HCT116 (cell line): ENCODE measurements at regions not wholly inside any gene's neighbourhood (a gene's known extent, or its start where the extent isn't known, plus 50 kb on each side); places are given as distances from the start of the nearest gene placed in this dataset.

ENCODE experiments used
- ATAC-seq: fragments of 200-7000 bp; cut with Tn5 transposase; 2 replicates; pipeline ENCODE4 v1.9.1; 2020; ENCODE audit warnings: mild to moderate bottlenecking, moderate library complexity
- BruUV-seq: library from RNA; stranded (reverse); fragments of 400-500 nt; replicated peaks from 2 replicates; lab custom pipeline; 2021; lab: Mats Ljungman, UMichigan
- CTCF ChIA-PET: fragments of 300-600 bp; sonication (Branson Sonifier 250); formaldehyde crosslinking; loops from one replicate; lab custom pipeline; 2021; ENCODE audit warnings: antibody characterized with exemption; lab: Charles Lee
- POLR2A ChIA-PET: fragments of 300-600, 350-600 bp; sonication (Branson Sonifier 250); formaldehyde crosslinking; loops from one replicate; lab custom pipeline; 2021; ENCODE audit warnings: antibody characterized with exemption; lab: Charles Lee
- RAD21 ChIA-PET, 2 experiments: fragments of 300-600 bp; sonication (Branson Sonifier 250); formaldehyde crosslinking; loops; one replicate each; lab custom pipeline; 2023; ENCODE audit warnings: low total read pairs in 2 of 2; ENCODE audit not compliant: uncharacterized antibody in 2 of 2, unreplicated experiment in 2 of 2, low non-redundant PET in 1 of 2; lab: Charles Lee
- DNase-seq: peaks from one replicate; pipeline ENCODE4 v3.0.0-alpha.2; 2010; ENCODE audit warnings: low read depth, low spot score
- H2AFZ ChIP-seq: fragments of 200-600 bp; shearing (Covaris generic), sonication (generic); 2 replicates; pipeline ENCODE4 v1.6.1; 2017; ENCODE audit warnings: low read depth, mixed run types, mixed read lengths, antibody characterized with exemption, low read length; ENCODE audit not compliant: poor library complexity, severe bottlenecking
- H3K27ac ChIP-seq: 2 replicates; pipeline ENCODE4 v1.5.1; 2012; ENCODE audit warnings: low read depth, low read length
- H3K27me3 ChIP-seq: fragments of 200-600 bp; sonication (generic); 2 replicates; pipeline ENCODE4 v1.6.1; 2016; ENCODE audit warnings: mixed run types, low read length, mixed read lengths; ENCODE audit not compliant: insufficient read depth
- H3K36me3 ChIP-seq, 2 experiments: fragments of 200-500 bp in 1 of 2; fragments of 200-600 bp in 1 of 2; sonication (Bioruptor generic) in 1 of 2; sonication (generic) in 1 of 2; 2 replicates each; pipeline versions ENCODE4 v1.5.1 to v1.6.1; 2014 to 2016; ENCODE audit warnings: low read length in 2 of 2, inconsistent platforms in 1 of 2, mixed read lengths in 1 of 2, mixed run types in 1 of 2; ENCODE audit not compliant: insufficient read depth in 2 of 2, control insufficient read depth in 1 of 2
- H3K4me1 ChIP-seq, 2 experiments: fragments of 200-600 bp in 1 of 2; sonication (generic) in 1 of 2; 2 replicates each; pipeline versions ENCODE4 v1.5.1 to v1.6.1; 2012 to 2017; ENCODE audit warnings: low read length in 2 of 2, inconsistent platforms in 1 of 2, mild to moderate bottlenecking in 1 of 2, mixed read lengths in 1 of 2, mixed run types in 1 of 2, moderate library complexity in 1 of 2; ENCODE audit not compliant: insufficient read depth in 2 of 2, control insufficient read depth in 1 of 2
- H3K4me2 ChIP-seq: fragments of 200-600 bp; sonication (generic); 2 replicates; pipeline ENCODE4 v1.6.1; 2017; ENCODE audit warnings: mixed run types, low read length, mixed read lengths
- H3K4me3 ChIP-seq, 2 experiments: fragments of 200-600 bp in 1 of 2; sonication (generic) in 1 of 2; replicated peaks in 1 of 2; 2 replicates each; pipeline ENCODE4 v1.5.1; 2011 to 2016; ENCODE audit warnings: low read length in 2 of 2, control low read depth in 1 of 2, low read depth in 1 of 2, mild to moderate bottlenecking in 1 of 2, mixed read lengths in 1 of 2, mixed run types in 1 of 2
- H3K79me2 ChIP-seq: fragments of 200-600 bp; sonication (generic); 2 replicates; pipeline ENCODE4 v1.6.1; 2017; ENCODE audit warnings: mild to moderate bottlenecking, mixed run types, low read length, moderate library complexity, mixed read lengths; ENCODE audit not compliant: insufficient read depth
- H3K9ac ChIP-seq: fragments of 200-600 bp; sonication (generic); 2 replicates; pipeline ENCODE4 v1.6.1; 2016; ENCODE audit warnings: low read length, mixed read lengths
- H3K9me2 ChIP-seq: fragments of 200-600 bp; sonication (generic), shearing (Covaris generic); 2 replicates; pipeline ENCODE4 v1.6.1; 2017; ENCODE audit warnings: mixed run types, mild to moderate bottlenecking, moderate library complexity; ENCODE audit not compliant: insufficient read depth
- H3K9me3 ChIP-seq, 2 experiments: fragments of 200-500 bp in 1 of 2; fragments of 200-600 bp in 1 of 2; sonication (Bioruptor generic) in 1 of 2; sonication (generic) in 1 of 2; 2 replicates each; pipeline ENCODE4 v1.6.1; 2014 to 2017; ENCODE audit warnings: low read length in 2 of 2, mixed read lengths in 2 of 2, inconsistent platforms in 1 of 2, low read depth in 1 of 2, mild to moderate bottlenecking in 1 of 2, mixed run types in 1 of 2, moderate library complexity in 1 of 2; ENCODE audit not compliant: control insufficient read depth in 1 of 2, insufficient read depth in 1 of 2
- H4K20me1 ChIP-seq: fragments of 200-600 bp; sonication (generic), shearing (Covaris generic); 2 replicates; pipeline ENCODE4 v1.6.1; 2017; ENCODE audit warnings: mixed run types, mild to moderate bottlenecking, moderate library complexity; ENCODE audit not compliant: insufficient read depth
- ATF3 ChIP-seq: IDR thresholded peaks from 2 replicates; pipeline ENCODE4 v1.6.1; 2012
- CEBPB ChIP-seq: IDR thresholded peaks from 2 replicates; pipeline ENCODE4 v1.6.1; 2012; ENCODE audit warnings: low read depth
- ELF1 ChIP-seq: IDR thresholded peaks from 2 replicates; pipeline ENCODE4 v1.6.1; 2012; ENCODE audit warnings: low read depth, borderline replicate concordance
- EZH2 ChIP-seq: fragments of 200-600 bp; sonication (generic); IDR thresholded peaks from 2 replicates; pipeline ENCODE4 v1.6.1; 2017; ENCODE audit warnings: antibody characterized with exemption, mixed run types
- EZH2phosphoT487 ChIP-seq: fragments of 200-600 bp; IDR thresholded peaks from 2 replicates; pipeline ENCODE4 v1.6.1; 2018; ENCODE audit warnings: antibody characterized with exemption, borderline replicate concordance
- JUND ChIP-seq: IDR thresholded peaks from 2 replicates; pipeline ENCODE4 v1.6.1; 2012
- POLR2A ChIP-seq: IDR thresholded peaks from 2 replicates; pipeline ENCODE4 v1.7.0; 2011; ENCODE audit warnings: borderline replicate concordance; ENCODE audit not compliant: insufficient read depth, insufficient read length; ENCODE audit errors: extremely low read depth
- POLR2AphosphoS5 ChIP-seq: IDR thresholded peaks from 2 replicates; pipeline ENCODE4 v1.6.1; 2011; ENCODE audit warnings: mild to moderate bottlenecking, low read depth, low read length, moderate library complexity
- RAD21 ChIP-seq: IDR thresholded peaks from 2 replicates; pipeline ENCODE4 v1.6.1; 2012; ENCODE audit warnings: low read depth, mild to moderate bottlenecking
- REST ChIP-seq: IDR thresholded peaks from 2 replicates; pipeline ENCODE4 v1.6.1; 2012; ENCODE audit warnings: low read depth
- SIN3A ChIP-seq: IDR thresholded peaks from 2 replicates; pipeline ENCODE4 v1.6.1; 2012; ENCODE audit warnings: low read depth
- SP1 ChIP-seq: IDR thresholded peaks from 2 replicates; pipeline ENCODE4 v1.6.1; 2012; ENCODE audit warnings: low read depth
- SRF ChIP-seq: IDR thresholded peaks from 2 replicates; pipeline ENCODE4 v1.6.1; 2012; ENCODE audit warnings: low read depth
- YY1 ChIP-seq: IDR thresholded peaks from 2 replicates; pipeline ENCODE4 v1.6.1; 2011; ENCODE audit warnings: low read length, low read depth, moderate library complexity, mild to moderate bottlenecking; ENCODE audit not compliant: insufficient replicate concordance; ENCODE audit errors: extremely low read depth
- ZBTB33 ChIP-seq: IDR thresholded peaks from 2 replicates; pipeline ENCODE4 v1.6.1; 2011; ENCODE audit warnings: mild to moderate bottlenecking, low read length, moderate library complexity; ENCODE audit not compliant: insufficient replicate concordance; ENCODE audit errors: extremely low read depth
- ZFX ChIP-seq: fragments of 450-650 bp; IDR thresholded peaks from 2 replicates; pipeline ENCODE4 v1.6.1; 2017
- ZNF274 ChIP-seq: fragments of 200-500 bp; sonication (Bioruptor generic); IDR thresholded peaks from 2 replicates; pipeline ENCODE4 v1.6.1; 2014; ENCODE audit warnings: mild to moderate bottlenecking, low read depth, low read length, inconsistent platforms
- intact Hi-C: fragments of 100-400 bp; cut with micrococcal nuclease; formaldehyde crosslinking; loops from 2 replicates; pipeline ENCODE4 v1.10.0; 2022
- TF ChIP-seq, protein P1 (sequence below), 3 experiments: fragments of 200-600 bp in 1 of 3; sonication (generic) in 1 of 3; IDR thresholded peaks in 2 of 3; conservative IDR thresholded peaks in 1 of 3; 2 replicates each; pipeline ENCODE4 v1.5.1; 2012 to 2017; ENCODE audit warnings: low read depth in 2 of 3, low read length in 2 of 3, antibody characterized with exemption in 1 of 3, borderline replicate concordance in 1 of 3, control low read depth in 1 of 3, mild to moderate bottlenecking in 1 of 3, mixed read lengths in 1 of 3, mixed run types in 1 of 3, moderate library complexity in 1 of 3; ENCODE audit not compliant: insufficient read depth in 1 of 3

DNA sequence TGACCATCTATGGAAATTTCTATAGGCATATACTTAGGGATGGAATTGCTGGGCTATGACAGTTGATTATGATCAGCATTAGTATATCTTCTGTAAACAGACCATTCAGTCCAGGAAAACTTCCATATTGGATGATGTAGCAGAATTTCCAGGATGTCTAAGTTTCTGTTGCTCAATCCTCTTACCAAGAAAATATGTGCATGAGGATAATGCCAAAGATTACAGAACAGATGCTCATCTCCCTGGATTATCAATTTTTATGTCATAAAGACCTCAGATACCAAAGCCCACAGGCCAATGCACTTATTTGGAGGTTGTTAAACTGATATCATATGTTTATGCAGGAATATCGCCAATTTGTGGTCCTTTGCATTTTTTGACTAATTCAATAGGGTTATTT, 354.4 kb upstream of the FLRT2 start:
- Histone ChIP-seq H4K20me1 (no peaks in the 10 kb centered on the region), H3K4me2 (no peak overlapping the region), H2AFZ (no peak overlapping the region), H3K9me3 (peaks cover 16 to 35% of the 10 kb centered on the region in 2 experiments; a peak in 2 of 4 replicates), H3K9me2 (no peaks in the 10 kb centered on the region), H3K27ac (no peak overlapping the region), H3K36me3 (no peaks in the 10 kb centered on the region), H3K4me1 (no peaks in the 10 kb centered on the region), H3K4me3 (no peak overlapping the region), H3K9ac (no peak overlapping the region), H3K27me3 (no peaks in the 10 kb centered on the region), H3K79me2 (no peaks in the 10 kb centered on the region)
- CTCF ChIA-PET = no interaction called here
- RAD21 ChIA-PET = no interaction called here
- BruUV-seq = no TSS peak
- DNase-seq = no peak
- intact Hi-C loops = no loop called here
- TF ChIP-seq POLR2AphosphoS5 (no peak), POLR2A (no peak), ZFX (no peak), EZH2phosphoT487 (no peak), EZH2 (no peak), CEBPB (no peak), RAD21 (no peak), SRF (no peak), SP1 (no peak), SIN3A (no peak), YY1 (no peak), ELF1 (no peak), ZBTB33 (no peak), JUND (no peak), REST (no peak), ATF3 (no peak), ZNF274 (no peak)
- TF ChIP-seq, protein P1, sequence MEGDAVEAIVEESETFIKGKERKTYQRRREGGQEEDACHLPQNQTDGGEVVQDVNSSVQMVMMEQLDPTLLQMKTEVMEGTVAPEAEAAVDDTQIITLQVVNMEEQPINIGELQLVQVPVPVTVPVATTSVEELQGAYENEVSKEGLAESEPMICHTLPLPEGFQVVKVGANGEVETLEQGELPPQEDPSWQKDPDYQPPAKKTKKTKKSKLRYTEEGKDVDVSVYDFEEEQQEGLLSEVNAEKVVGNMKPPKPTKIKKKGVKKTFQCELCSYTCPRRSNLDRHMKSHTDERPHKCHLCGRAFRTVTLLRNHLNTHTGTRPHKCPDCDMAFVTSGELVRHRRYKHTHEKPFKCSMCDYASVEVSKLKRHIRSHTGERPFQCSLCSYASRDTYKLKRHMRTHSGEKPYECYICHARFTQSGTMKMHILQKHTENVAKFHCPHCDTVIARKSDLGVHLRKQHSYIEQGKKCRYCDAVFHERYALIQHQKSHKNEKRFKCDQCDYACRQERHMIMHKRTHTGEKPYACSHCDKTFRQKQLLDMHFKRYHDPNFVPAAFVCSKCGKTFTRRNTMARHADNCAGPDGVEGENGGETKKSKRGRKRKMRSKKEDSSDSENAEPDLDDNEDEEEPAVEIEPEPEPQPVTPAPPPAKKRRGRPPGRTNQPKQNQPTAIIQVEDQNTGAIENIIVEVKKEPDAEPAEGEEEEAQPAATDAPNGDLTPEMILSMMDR (IDR thresholded peaks at IDR 0.05 in 2 of 3, conservative IDR thresholded peaks at IDR 0.05 in 1 of 3; ENCODE audit: borderline replicate concordance in 1 of 3, insufficient read depth in 1 of 3, low read depth in 2 of 3, low read length in 2 of 3) = no peak
- no peak for ATAC-seq
- POLR2A ChIA-PET = no interaction called here
